KOPT-K1 (cell line): ENCODE measurements at regions not wholly inside any gene's neighbourhood (a gene's known extent, or its start where the extent isn't known, plus 50 kb on each side); places are given as distances from the start of the nearest gene placed in this dataset.

Experiments
- H3K27ac ChIP-seq: fragments of 200-600 bp; sonication (generic); 2 replicates; pipeline ENCODE4 v1.5.1; 2016; ENCODE audit warnings: antibody characterized with exemption, mild to moderate bottlenecking, low read depth, low read length; ENCODE audit not compliant: poor library complexity, severe bottlenecking
- H3K36me3 ChIP-seq: fragments of 200-600 bp; sonication (generic); 2 replicates; pipeline ENCODE4 v1.5.1; 2017; ENCODE audit warnings: antibody characterized with exemption, mild to moderate bottlenecking, low read length, moderate library complexity; ENCODE audit not compliant: insufficient read depth
- H3K9me3 ChIP-seq: fragments of 200-600 bp; sonication (generic); 2 replicates; pipeline ENCODE4 v1.5.1; 2017; ENCODE audit warnings: antibody characterized with exemption, low read length, mild to moderate bottlenecking; ENCODE audit not compliant: insufficient read depth, poor library complexity, severe bottlenecking

GRCh38 chr9:13412331-13412730, 132.8 kb upstream of the MPDZ start:
- H3K9me3 ChIP-seq, result no peaks in the 10 kb centered on the region
- no peaks in the 10 kb centered on the region for H3K36me3 ChIP-seq
- no peak overlapping the region for H3K27ac ChIP-seq

GRCh38 chr9:13411791-13412190, 132.3 kb upstream of the MPDZ start:
- H3K9me3 ChIP-seq, result no peaks in the 10 kb centered on the region
- no peaks in the 10 kb centered on the region for H3K36me3 ChIP-seq
- H3K27ac ChIP-seq, result no peak overlapping the region

GRCh38 chr9:13410566-13411031, 131.1 kb upstream of the MPDZ start:
- Histone ChIP-seq H3K36me3 (no peaks in the 10 kb centered on the region), H3K27ac (no peak overlapping the region), H3K9me3 (no peaks in the 10 kb centered on the region)

GRCh38 chr9:13397661-13398060, 118.2 kb upstream of the MPDZ start:
- H3K9me3 ChIP-seq, result no peaks in the 10 kb centered on the region
- H3K27ac ChIP-seq, result no peak overlapping the region
- no peaks in the 10 kb centered on the region for H3K36me3 ChIP-seq

GRCh38 chr9:13397220-13397619, 117.7 kb upstream of the MPDZ start:
- no peaks in the 10 kb centered on the region for H3K9me3 ChIP-seq
- H3K27ac ChIP-seq, result no peak overlapping the region
- H3K36me3 ChIP-seq, result no peaks in the 10 kb centered on the region

- Histone ChIP-seq H3K9me3 (no peaks in the 10 kb centered on the region), H3K27ac (no peak overlapping the region), H3K36me3 (no peaks in the 10 kb centered on the region)
Measured at GRCh38 chr9:13396418-13396817, 116.9 kb upstream of the MPDZ start.

GRCh38 chr9:13395156-13395555, 115.7 kb upstream of the MPDZ start:
- Histone ChIP-seq H3K36me3 (no peaks in the 10 kb centered on the region), H3K27ac (no peak overlapping the region), H3K9me3 (no peaks in the 10 kb centered on the region)

GRCh38 chr9:13388157-13388556, 108.7 kb upstream of the MPDZ start:
- no peak overlapping the region for H3K27ac ChIP-seq
- H3K36me3 ChIP-seq, result no peaks in the 10 kb centered on the region
- H3K9me3 ChIP-seq, result peaks cover 5% of the 10 kb centered on the region

GRCh38 chr9:13387734-13388067, 108.2 kb upstream of the MPDZ start:
- H3K9me3 ChIP-seq, result peaks cover 5% of the 10 kb centered on the region
- H3K36me3 ChIP-seq, result no peaks in the 10 kb centered on the region
- no peak overlapping the region for H3K27ac ChIP-seq

- H3K9me3 ChIP-seq, result peaks cover 5% of the 10 kb centered on the region
- H3K27ac ChIP-seq, result no peak overlapping the region
- H3K36me3 ChIP-seq, result no peaks in the 10 kb centered on the region
Measured at GRCh38 chr9:13386935-13387733, 107.6 kb upstream of the MPDZ start.

GRCh38 chr9:13386316-13386715, 106.8 kb upstream of the MPDZ start:
- Histone ChIP-seq H3K36me3 (no peaks in the 10 kb centered on the region), H3K9me3 (peaks cover 5% of the 10 kb centered on the region), H3K27ac (no peak overlapping the region)

- no peaks in the 10 kb centered on the region for H3K9me3 ChIP-seq
- no peak overlapping the region for H3K27ac ChIP-seq
- H3K36me3 ChIP-seq, result no peaks in the 10 kb centered on the region
Measured at GRCh38 chr9:13383855-13384254, 104.4 kb upstream of the MPDZ start.

- no peaks in the 10 kb centered on the region for H3K9me3 ChIP-seq
- no peak overlapping the region for H3K27ac ChIP-seq
Measured at GRCh38 chr9:13383216-13383615, 103.7 kb upstream of the MPDZ start.

GRCh38 chr9:13382595-13382994, 103.1 kb upstream of the MPDZ start:
- no peaks in the 10 kb centered on the region for H3K9me3 ChIP-seq
- no peak overlapping the region for H3K27ac ChIP-seq
- no peaks in the 10 kb centered on the region for H3K36me3 ChIP-seq

More at GRCh38 chr9:13383216-13383615, 103.7 kb upstream of the MPDZ start:
- no peaks in the 10 kb centered on the region for H3K36me3 ChIP-seq

GRCh38 chr9:13380903-13381302, 101.4 kb upstream of the MPDZ start:
- H3K36me3 ChIP-seq, result no peaks in the 10 kb centered on the region
- no peak overlapping the region for H3K27ac ChIP-seq
- no peaks in the 10 kb centered on the region for H3K9me3 ChIP-seq

- H3K36me3 ChIP-seq, result no peaks in the 10 kb centered on the region
- no peak overlapping the region for H3K27ac ChIP-seq
- no peaks in the 10 kb centered on the region for H3K9me3 ChIP-seq
Measured at GRCh38 chr9:13378154-13378553, 98.7 kb upstream of the MPDZ start.
